H1 (cell line): ENCODE measurements at regions not wholly inside any gene's neighbourhood (a gene's known extent, or its start where the extent isn't known, plus 50 kb on each side); places are given as distances from the start of the nearest gene placed in this dataset.

Source experiments
- CTCF ChIA-PET: fragments of 300-600 bp; sonication (Branson Sonifier 250); formaldehyde crosslinking; loops from one replicate; lab custom pipeline; 2021; ENCODE audit not compliant: partially characterized antibody; lab: Charles Lee
- POLR2A ChIA-PET: fragments of 300-600 bp; sonication (Branson Sonifier 250); formaldehyde crosslinking; loops from one replicate; lab custom pipeline; 2021; ENCODE audit warnings: inconsistent platforms; ENCODE audit not compliant: partially characterized antibody; lab: Charles Lee
- DNase-seq, 2 experiments: peaks; one replicate each; pipeline versions ENCODE4 v3.0.0 to v3.0.0-alpha.2; 2010 to 2022; ENCODE audit warnings: low spot score in 2 of 2, low read depth in 1 of 2, mixed read lengths in 1 of 2
- FAIRE-seq: peaks from 2 replicates; lab custom pipeline; 2011; peaks lifted over from hg19 to GRCh38; lab: Jason Lieb, UNC
- H2AFZ ChIP-seq: 2 replicates; pipeline ENCODE4 v1.8.1; 2012; ENCODE audit warnings: low read length, inconsistent platforms
- H2AK5ac ChIP-seq: 2 replicates; pipeline ENCODE4 v1.6.1; 2013; ENCODE audit warnings: low read depth, low read length
- H2BK120ac ChIP-seq: replicated peaks from 2 replicates; pipeline ENCODE3; 2013; ENCODE audit warnings: low read depth, low read length, inconsistent platforms
- H2BK12ac ChIP-seq: 2 replicates; pipeline ENCODE4 v1.6.1; 2013; ENCODE audit warnings: low read depth, low read length
- H2BK15ac ChIP-seq: 2 replicates; pipeline ENCODE4 v1.6.1; 2013; ENCODE audit warnings: low read length
- H2BK20ac ChIP-seq: 2 replicates; pipeline ENCODE4 v1.6.1; 2013; ENCODE audit warnings: low read length
- H2BK5ac ChIP-seq: 2 replicates; pipeline ENCODE4 v1.6.1; 2013; ENCODE audit warnings: low read depth, low read length
- H3K14ac ChIP-seq: 2 replicates; pipeline ENCODE4 v1.6.1; 2013; ENCODE audit warnings: inconsistent platforms; ENCODE audit not compliant: insufficient read length
- H3K18ac ChIP-seq: 2 replicates; pipeline ENCODE4 v1.6.1; 2013; ENCODE audit warnings: low read length; ENCODE audit errors: extremely low read depth
- H3K23ac ChIP-seq: 2 replicates; pipeline ENCODE4 v1.6.1; 2013; ENCODE audit warnings: inconsistent platforms; ENCODE audit not compliant: insufficient read length
- H3K23me2 ChIP-seq: 2 replicates; pipeline ENCODE4 v1.6.1; 2013; ENCODE audit warnings: low read depth, low read length
- H3K27ac ChIP-seq: 2 replicates; pipeline ENCODE4 v1.6.1; 2011; ENCODE audit warnings: low read depth, low read length, inconsistent platforms
- H3K27me3 ChIP-seq, 4 experiments: replicated peaks in 1 of 4; 1 replicate in 1 of 4; 2 replicates in 3 of 4; pipeline versions ENCODE4 v1.6.1 to v1.8.1; 2011 to 2013; ENCODE audit warnings: low read length in 3 of 4, mild to moderate bottlenecking in 3 of 4, inconsistent platforms in 2 of 4, mixed read lengths in 2 of 4, moderate library complexity in 1 of 4; ENCODE audit not compliant: control insufficient read depth in 3 of 4, insufficient read depth in 3 of 4; ENCODE audit errors: extremely low read depth in 1 of 4
- H3K36me3 ChIP-seq, 4 experiments: 2 replicates each; pipeline versions ENCODE4 v1.6.1 to v1.8.1; 2011 to 2013; ENCODE audit warnings: mild to moderate bottlenecking in 4 of 4, low read length in 3 of 4, moderate library complexity in 2 of 4, control low read depth in 1 of 4, inconsistent platforms in 1 of 4; ENCODE audit not compliant: insufficient read depth in 4 of 4, control insufficient read depth in 2 of 4
- H3K4ac ChIP-seq: replicated peaks from 2 replicates; pipeline ENCODE3; 2013; ENCODE audit warnings: low read length, low read depth, mixed read lengths, inconsistent platforms; ENCODE audit not compliant: insufficient read length
- H3K4me1 ChIP-seq, 4 experiments: replicated peaks in 1 of 4; 1 replicate in 1 of 4; 2 replicates in 3 of 4; pipeline versions ENCODE4 v1.6.1 to v1.8.1; 2011 to 2013; ENCODE audit warnings: low read length in 3 of 4, inconsistent platforms in 2 of 4, mixed read lengths in 1 of 4; ENCODE audit not compliant: insufficient read depth in 4 of 4, control insufficient read depth in 3 of 4
- H3K4me2 ChIP-seq, 2 experiments: 2 replicates each; pipeline versions ENCODE4 v1.6.1 to v1.8.1; 2011 to 2013; ENCODE audit warnings: low read depth in 2 of 2, low read length in 2 of 2, control low read depth in 1 of 2, inconsistent platforms in 1 of 2, mild to moderate bottlenecking in 1 of 2; ENCODE audit not compliant: insufficient read depth in 1 of 2
- H3K4me3 ChIP-seq, 4 experiments: fragments of 200-600, 300-600 bp in 1 of 4; sonication (generic), shearing (Covaris generic), sonication (Bioruptor Twin) in 1 of 4; 2 replicates each; pipeline versions ENCODE4 v1.5.1 to v1.8.1; 2011 to 2016; ENCODE audit warnings: low read length in 4 of 4, low read depth in 3 of 4, control low read depth in 2 of 4, inconsistent platforms in 2 of 4, mild to moderate bottlenecking in 2 of 4, mixed read lengths in 1 of 4, moderate library complexity in 1 of 4; ENCODE audit not compliant: insufficient read depth in 2 of 4; ENCODE audit errors: extremely low read depth in 1 of 4
- H3K56ac ChIP-seq: replicated peaks from 2 replicates; pipeline ENCODE3; 2013; ENCODE audit warnings: low read depth, mild to moderate bottlenecking, mixed read lengths, low read length, inconsistent platforms; ENCODE audit not compliant: insufficient read length
- H3K79me1 ChIP-seq: 2 replicates; pipeline ENCODE4 v1.6.1; 2013; ENCODE audit warnings: low read depth, low read length, control low read depth
- H3K79me2 ChIP-seq, 2 experiments: 2 replicates each; pipeline versions ENCODE4 v1.6.1 to v1.8.1; 2012 to 2013; ENCODE audit warnings: low read length in 2 of 2, mild to moderate bottlenecking in 2 of 2, inconsistent platforms in 1 of 2; ENCODE audit not compliant: insufficient read depth in 2 of 2, control insufficient read depth in 1 of 2
- H3K9ac ChIP-seq, 4 experiments: replicated peaks in 1 of 4; 1 replicate in 1 of 4; 2 replicates in 3 of 4; pipeline versions ENCODE4 v1.6.1 to v1.8.1; 2011 to 2013; ENCODE audit warnings: low read depth in 3 of 4, low read length in 3 of 4, control low read depth in 2 of 4, mild to moderate bottlenecking in 2 of 4, moderate library complexity in 2 of 4, inconsistent platforms in 1 of 4; ENCODE audit errors: extremely low read depth in 1 of 4
- H3K9me3 ChIP-seq, 2 experiments: 2 replicates each; pipeline versions ENCODE4 v1.6.1 to v1.8.1; 2012 to 2013; ENCODE audit warnings: mild to moderate bottlenecking in 2 of 2, moderate library complexity in 2 of 2, control low read depth in 1 of 2, inconsistent platforms in 1 of 2, low read depth in 1 of 2, low read length in 1 of 2, mixed read lengths in 1 of 2; ENCODE audit not compliant: insufficient read depth in 2 of 2
- H4K20me1 ChIP-seq, 2 experiments: replicated peaks in 1 of 2; 2 replicates each; pipeline versions ENCODE3 to v1.8.1; 2011 to 2013; ENCODE audit warnings: inconsistent platforms in 2 of 2, low read length in 2 of 2, mild to moderate bottlenecking in 1 of 2; ENCODE audit not compliant: insufficient read depth in 2 of 2, control insufficient read depth in 1 of 2
- H4K5ac ChIP-seq: 2 replicates; pipeline ENCODE4 v1.6.1; 2013; ENCODE audit warnings: low read length, low read depth, mixed read lengths, inconsistent platforms; ENCODE audit not compliant: insufficient read length
- H4K8ac ChIP-seq: 2 replicates; pipeline ENCODE4 v1.8.0; 2013; ENCODE audit warnings: mild to moderate bottlenecking, moderate library complexity, low read length, inconsistent platforms; ENCODE audit not compliant: insufficient read depth; ENCODE audit errors: extremely low read depth
- H4K91ac ChIP-seq: replicated peaks from 2 replicates; pipeline ENCODE3; 2013; ENCODE audit warnings: low read length, mixed read lengths, inconsistent platforms; ENCODE audit not compliant: insufficient read length
- GTF2F1 ChIP-seq: IDR thresholded peaks from 2 replicates; pipeline ENCODE4 v1.6.1; 2012; ENCODE audit warnings: low read depth, low read length, improper control_type of control experiment, borderline replicate concordance
- TAF7 ChIP-seq: optimal IDR thresholded peaks from 2 replicates; pipeline ENCODE3; 2011; ENCODE audit warnings: low read depth, mild to moderate bottlenecking, inconsistent platforms, low read length, moderate library complexity, borderline replicate concordance
- TEAD4 ChIP-seq: IDR thresholded peaks from 2 replicates; pipeline ENCODE4 v1.6.1; 2012; ENCODE audit warnings: low read depth, low read length, inconsistent platforms, mixed read lengths
- WGBS, 2 experiments: shearing (Covaris generic) in 1 of 2; methylation state at CpG; one replicate each; pipeline versions ENCODE4 v1.1.6 to v1.1.7; 2013 to 2015; ENCODE audit warnings: low lambda C conversion rate in 2 of 2, mixed read lengths in 2 of 2, inconsistent platforms in 1 of 2, low coverage in 1 of 2, missing lambda C conversion rate in 1 of 2; ENCODE audit not compliant: insufficient replicate concordance in 2 of 2, insufficient coverage in 1 of 2, insufficient read length in 1 of 2; ENCODE audit errors: extremely low coverage in 1 of 2, missing lambda C conversion rate in 1 of 2; 5-methylcytosine and 5-hydroxymethylcytosine counted together

- Histone ChIP-seq H2BK15ac (no peak overlapping the region), H3K4ac (no peak overlapping the region), H2AK5ac (no peak overlapping the region), H3K14ac (no peak overlapping the region), H3K4me1 (no peaks in the 10 kb centered on the region), H3K27me3 (no peaks in the 10 kb centered on the region), H3K79me1 (no peaks in the 10 kb centered on the region), H3K9me3 (no peaks in the 10 kb centered on the region), H2AFZ (no peak overlapping the region; the same call in 1 of the 2 replicates), H2BK12ac (no peak overlapping the region), H2BK5ac (no peak overlapping the region), H3K23me2 (no peaks in the 10 kb centered on the region), H3K79me2 (no peaks in the 10 kb centered on the region), H3K4me3 (no peak overlapping the region), H3K56ac (no peak overlapping the region), H4K5ac (no peak overlapping the region), H3K9ac (no peak overlapping the region), H3K36me3 (no peaks in the 10 kb centered on the region), H3K18ac (no peak overlapping the region), H3K23ac (no peak overlapping the region), H4K8ac (no peak overlapping the region), H3K27ac (no peak overlapping the region), H4K20me1 (no peaks in the 10 kb centered on the region), H3K4me2 (no peak overlapping the region), H2BK120ac (no peak overlapping the region), H2BK20ac (no peak overlapping the region), H4K91ac (no peak overlapping the region)
- no peak for FAIRE-seq
- ChIA-PET POLR2A (no interaction called here), CTCF (no interaction called here)
- WGBS, 2 experiments = 90% methylated on average over 2 of the region's 2 CpGs; no CpG with 5 or more reads in 1 of the 2 experiments
- no peak for TF ChIP-seq GTF2F1
- TF ChIP-seq TAF7 = no peak
- no peak for TF ChIP-seq TEAD4
- DNase-seq = no peak
Measured at GRCh38 chr2:145622285-145622684, 1102.4 kb upstream of the ZEB2 start.
